ENCODE measurements at regions not wholly inside any gene's neighbourhood (a gene's known extent, or its start where the extent isn't known, plus 50 kb on each side); places are given as distances from the start of the nearest gene placed in this dataset.

DNA sequence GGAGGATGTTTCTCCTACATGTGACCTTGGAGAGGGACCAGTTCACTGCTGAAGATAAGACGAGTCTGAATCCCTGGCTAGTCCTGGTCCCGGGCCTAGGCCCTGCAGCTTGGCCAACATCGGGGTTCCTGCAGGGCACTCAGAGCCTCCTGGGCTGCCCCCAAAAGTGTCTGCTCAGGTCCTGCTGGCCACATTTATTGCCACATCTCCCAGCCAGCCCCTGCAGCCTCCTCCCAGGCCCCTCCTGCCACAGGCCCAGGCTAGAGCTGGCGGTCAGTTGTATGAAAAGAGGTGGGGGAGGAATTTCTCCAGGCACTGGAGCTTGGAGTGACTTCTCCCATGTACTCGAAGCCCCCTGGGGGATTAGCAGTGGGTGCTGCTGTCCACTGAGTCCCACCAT is 56.5 kb upstream of the PPARA start:
- no peak for DNase-seq (ENCODE audit: low spot score)
- no peak for ATAC-seq (ENCODE audit: low FRiP score)
- TF ChIP-seq CTCF (IDR thresholded peaks at IDR 0.05), result no peak

DNA sequence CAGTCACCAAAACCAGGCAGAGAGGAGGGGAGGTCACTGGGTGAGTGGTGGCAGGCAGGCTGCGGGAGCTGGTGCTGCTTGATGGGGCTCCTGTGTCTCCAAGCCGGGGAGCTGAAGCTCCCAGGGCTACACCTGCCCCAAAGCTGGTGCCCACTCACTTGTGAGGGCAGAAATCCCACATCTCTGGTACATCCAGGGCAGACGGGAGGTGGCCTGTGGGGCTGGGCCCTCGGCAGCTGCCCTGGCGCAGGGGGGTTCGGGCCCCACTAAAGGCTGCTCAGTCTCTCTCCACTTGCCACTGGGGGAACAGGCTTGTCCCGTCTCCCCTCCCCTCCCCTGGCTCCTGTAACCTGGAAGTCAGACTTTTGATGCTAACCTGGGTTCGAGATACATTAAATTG is 55.6 kb upstream of the PPARA start:
- TF ChIP-seq CTCF (IDR thresholded peaks at IDR 0.05), result no peak
- DNase-seq (ENCODE audit: low spot score) (no peak), ATAC-seq (ENCODE audit: low FRiP score) (no peak)

DNA sequence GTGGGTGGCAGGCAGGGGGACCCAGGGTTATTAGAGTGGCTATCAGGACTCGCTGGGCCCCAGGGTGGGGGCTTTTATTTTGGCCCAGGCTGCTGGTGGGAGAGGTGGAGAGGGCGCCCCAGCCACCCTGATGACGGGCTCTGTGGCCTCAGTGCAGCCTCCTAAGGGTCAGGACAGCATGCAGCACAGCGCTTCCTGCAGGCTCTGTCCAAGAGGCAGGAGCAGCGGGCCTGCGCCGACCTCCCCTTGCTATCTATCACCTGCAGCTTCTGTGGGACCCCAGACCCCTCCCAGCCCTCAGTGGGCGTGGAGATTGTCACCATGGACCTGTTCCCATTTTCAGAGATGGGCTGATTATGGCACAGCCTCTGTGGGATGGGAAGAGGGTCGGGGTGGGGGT is 54.3 kb upstream of the PPARA start:
- ATAC-seq (ENCODE audit: low FRiP score), result no peak
- no peak for TF ChIP-seq CTCF (IDR thresholded peaks at IDR 0.05)
- no peak for DNase-seq (ENCODE audit: low spot score)

- ATAC-seq (ENCODE audit: low FRiP score), result no peak
- no peak for TF ChIP-seq CTCF (IDR thresholded peaks at IDR 0.05)
- DNase-seq (ENCODE audit: low spot score), result no peak
These were observed 53.6 kb upstream of the PPARA start for GRCh38 chr22:46096706-46097230.

DNA sequence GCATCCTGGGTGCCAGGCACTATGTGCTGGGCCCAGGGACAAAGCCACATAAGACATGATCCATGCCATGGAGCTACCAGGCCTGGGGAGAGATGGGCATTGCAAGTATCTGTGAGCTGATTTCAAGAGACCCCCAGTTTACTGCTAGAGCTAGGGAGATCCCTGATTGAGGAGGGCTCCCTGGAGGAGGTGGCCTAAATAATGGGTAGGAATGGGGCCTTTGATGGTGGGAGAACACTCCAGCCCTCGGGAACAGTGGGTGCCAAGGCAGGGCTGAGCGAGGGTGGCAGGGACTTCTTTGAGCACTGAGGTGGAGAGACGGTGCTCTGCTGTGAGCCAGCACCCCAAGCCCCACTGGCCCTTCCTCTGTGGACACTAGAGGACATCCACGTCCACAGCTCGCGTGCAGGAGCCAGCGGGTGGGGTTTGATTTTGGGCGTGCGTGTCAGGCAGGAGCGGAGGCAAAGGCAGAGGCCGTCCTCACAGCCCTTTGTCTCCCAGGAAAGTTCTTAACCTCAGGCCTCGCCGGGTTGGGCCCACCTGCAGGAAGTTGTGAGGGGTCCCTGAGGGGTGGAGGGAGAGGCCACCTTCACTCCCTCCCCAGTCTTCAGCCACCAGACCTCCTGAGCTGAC is 52.9 kb upstream of the PPARA start:
- no peak for ATAC-seq (ENCODE audit: low FRiP score)
- TF ChIP-seq CTCF (IDR thresholded peaks at IDR 0.05), result no peak
- no peak for DNase-seq (ENCODE audit: low spot score)

DNA sequence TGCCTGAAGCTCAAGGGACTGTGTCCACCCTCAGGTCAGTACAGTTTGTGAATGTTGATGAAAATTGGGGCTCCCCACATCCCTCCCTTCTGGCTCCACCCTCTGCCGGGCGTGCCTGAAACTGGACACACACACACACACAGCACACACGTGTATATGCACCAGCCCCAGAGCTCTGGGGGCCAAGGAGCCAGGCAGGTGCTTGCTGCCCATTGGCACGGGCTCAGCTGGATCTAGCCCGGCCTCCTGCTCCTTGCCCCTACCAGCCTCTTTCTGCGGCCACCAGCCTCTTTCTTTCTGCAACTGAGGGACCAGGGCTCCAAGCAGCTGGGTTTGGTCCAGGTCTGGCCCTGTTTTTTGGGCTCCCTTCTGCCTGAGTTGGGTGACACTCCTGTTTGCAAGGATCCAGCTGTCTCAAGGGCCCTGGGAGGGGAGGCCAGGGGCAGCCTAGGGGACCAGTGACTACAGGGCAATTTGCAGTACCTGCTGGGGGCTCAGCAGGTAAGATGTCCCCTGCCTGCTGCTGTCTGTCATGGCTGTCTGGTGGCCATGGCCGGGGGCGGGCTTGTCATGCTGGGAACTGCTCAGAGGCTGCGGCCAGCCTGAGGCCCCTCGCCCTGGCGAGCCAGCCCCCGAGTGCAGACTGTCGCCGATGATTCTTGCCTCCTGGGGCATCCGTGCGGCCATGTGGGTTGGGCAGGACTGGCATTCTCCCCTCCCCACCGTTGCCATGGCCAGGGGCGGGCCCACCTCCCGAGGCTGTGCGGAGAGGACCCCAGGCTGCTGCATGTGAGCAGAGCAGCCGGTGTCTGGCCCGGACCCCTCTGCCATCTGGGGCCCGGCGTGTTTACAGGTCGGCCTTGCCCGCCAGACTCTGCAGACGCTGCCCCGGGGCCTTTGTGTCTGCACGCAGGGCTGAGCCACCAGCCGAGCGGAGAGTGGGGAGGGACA is 51.5 kb upstream of the PPARA start:
- DNase-seq (ENCODE audit: low spot score) (no peak), ATAC-seq (ENCODE audit: low FRiP score) (no peak)
- no peak for TF ChIP-seq CTCF (IDR thresholded peaks at IDR 0.05)
